ENCODE measurements at regions not wholly inside any gene's neighbourhood (a gene's known extent, or its start where the extent isn't known, plus 50 kb on each side); places are given as distances from the start of the nearest gene placed in this dataset.

GRCh38 chr1:199660071-199660470, 367.4 kb upstream of the NR5A2 start:
- in situ Hi-C loops (cut with MboI; ENCODE audit: low sequenced_read_pairs): no loop called here

GRCh38 chr1:199665371-199665770, 362.1 kb upstream of the NR5A2 start:
- in situ Hi-C loops (cut with MboI; ENCODE audit: low sequenced_read_pairs): no loop called here

GRCh38 chr1:199667089-199667488, 360.4 kb upstream of the NR5A2 start:
- in situ Hi-C loops (cut with MboI; ENCODE audit: low sequenced_read_pairs): no loop called here

- in situ Hi-C loops (cut with MboI; ENCODE audit: low sequenced_read_pairs): no loop called here
These were observed 357.6 kb upstream of the NR5A2 start for GRCh38 chr1:199669916-199670315.

- in situ Hi-C loops (cut with MboI; ENCODE audit: low sequenced_read_pairs): no loop called here
These were observed 355.8 kb upstream of the NR5A2 start for GRCh38 chr1:199671684-199672083.

GRCh38 chr1:199675937-199676336, 351.6 kb upstream of the NR5A2 start:
- in situ Hi-C loops (cut with MboI; ENCODE audit: low sequenced_read_pairs): loop anchor here (25.0 kb wide), 2 partner anchors 611 to 811 kb away; no protein-coding TSS in a partner anchor

GRCh38 chr1:199678771-199679170, 348.7 kb upstream of the NR5A2 start:
- in situ Hi-C loops (cut with MboI; ENCODE audit: low sequenced_read_pairs): loop anchor here (25.0 kb wide), 2 partner anchors 609 to 809 kb away; no protein-coding TSS in a partner anchor

- in situ Hi-C loops (cut with MboI; ENCODE audit: low sequenced_read_pairs): loop anchor here (25.0 kb wide), 2 partner anchors 605 to 805 kb away; no protein-coding TSS in a partner anchor
These were observed 345.4 kb upstream of the NR5A2 start for GRCh38 chr1:199682081-199682480.

GRCh38 chr1:199684686-199685273, 342.7 kb upstream of the NR5A2 start:
- in situ Hi-C loops (cut with MboI; ENCODE audit: low sequenced_read_pairs): loop anchor here (25.0 kb wide), 2 partner anchors 603 to 803 kb away; no protein-coding TSS in a partner anchor

- in situ Hi-C loops (cut with MboI; ENCODE audit: low sequenced_read_pairs): loop anchor here (25.0 kb wide), 2 partner anchors 602 to 802 kb away; no protein-coding TSS in a partner anchor
These were observed 342.1 kb upstream of the NR5A2 start for GRCh38 chr1:199685369-199685768.

GRCh38 chr1:199687321-199687720, 340.2 kb upstream of the NR5A2 start:
- in situ Hi-C loops (cut with MboI; ENCODE audit: low sequenced_read_pairs): loop anchor here (25.0 kb wide), 2 partner anchors 600 to 800 kb away; no protein-coding TSS in a partner anchor

GRCh38 chr1:199688133-199688676, 339.3 kb upstream of the NR5A2 start:
- in situ Hi-C loops (cut with MboI; ENCODE audit: low sequenced_read_pairs): loop anchor here (25.0 kb wide), 2 partner anchors 599 to 799 kb away; no protein-coding TSS in a partner anchor

GRCh38 chr1:199688774-199689173, 338.7 kb upstream of the NR5A2 start:
- in situ Hi-C loops (cut with MboI; ENCODE audit: low sequenced_read_pairs): loop anchor here (25.0 kb wide), 2 partner anchors 599 to 799 kb away; no protein-coding TSS in a partner anchor

- in situ Hi-C loops (cut with MboI; ENCODE audit: low sequenced_read_pairs): loop anchor here (25.0 kb wide), 2 partner anchors 597 to 797 kb away; no protein-coding TSS in a partner anchor
These were observed 337.0 kb upstream of the NR5A2 start for GRCh38 chr1:199690496-199690895.

- in situ Hi-C loops (cut with MboI; ENCODE audit: low sequenced_read_pairs): loop anchor here (25.0 kb wide), 2 partner anchors 596 to 796 kb away; no protein-coding TSS in a partner anchor
These were observed 336.0 kb upstream of the NR5A2 start for GRCh38 chr1:199691540-199691939.

GRCh38 chr1:199693724-199694123, 333.8 kb upstream of the NR5A2 start:
- in situ Hi-C loops (cut with MboI; ENCODE audit: low sequenced_read_pairs): loop anchor here (25.0 kb wide), 2 partner anchors 594 to 794 kb away; no protein-coding TSS in a partner anchor

- in situ Hi-C loops (cut with MboI; ENCODE audit: low sequenced_read_pairs): loop anchor here (25.0 kb wide), 2 partner anchors 591 to 791 kb away; no protein-coding TSS in a partner anchor
These were observed 331.3 kb upstream of the NR5A2 start for GRCh38 chr1:199696225-199696624.

- in situ Hi-C loops (cut with MboI; ENCODE audit: low sequenced_read_pairs): loop anchor here (25.0 kb wide), 2 partner anchors 589 to 789 kb away; no protein-coding TSS in a partner anchor
These were observed 329.3 kb upstream of the NR5A2 start for GRCh38 chr1:199698222-199698621.

- in situ Hi-C loops (cut with MboI; ENCODE audit: low sequenced_read_pairs): no loop called here
These were observed 327.0 kb upstream of the NR5A2 start for GRCh38 chr1:199700551-199700950.

GRCh38 chr1:199701726-199702125, 325.8 kb upstream of the NR5A2 start:
- in situ Hi-C loops (cut with MboI; ENCODE audit: low sequenced_read_pairs): no loop called here

GRCh38 chr1:199704231-199704630, 323.3 kb upstream of the NR5A2 start:
- in situ Hi-C loops (cut with MboI; ENCODE audit: low sequenced_read_pairs): no loop called here

- in situ Hi-C loops (cut with MboI; ENCODE audit: low sequenced_read_pairs): no loop called here
These were observed 321.7 kb upstream of the NR5A2 start for GRCh38 chr1:199705825-199706224.
